Fibroblast of skin of right biceps (primary cell): ENCODE measurements at regions not wholly inside any gene's neighbourhood (a gene's known extent, or its start where the extent isn't known, plus 50 kb on each side); places are given as distances from the start of the nearest gene placed in this dataset.
"Not testable (repeated sequence)": the region's sequence is repeated elsewhere in the genome, so short reads cannot be mapped to it uniquely, and the experiment has no call there.

Source experiments
- DNase-seq: peaks from one replicate; pipeline ENCODE4 v3.0.0-alpha.2; 2013

- DNase-seq, result peak; percentile 70
Observed at GRCh38 chr7:20083781-20084180, 133.4 kb downstream of the MACC1 start.

GRCh38 chr7:20079080-20079479, 138.1 kb downstream of the MACC1 start:
- DNase-seq, result no peak

- DNase-seq, result no peak
Observed at GRCh38 chr7:20076835-20077234, 140.3 kb downstream of the MACC1 start.

- no peak for DNase-seq
Observed at GRCh38 chr7:20075992-20076820, 141.0 kb downstream of the MACC1 start.

- no peak for DNase-seq
Observed at GRCh38 chr7:20075440-20075839, 141.7 kb downstream of the MACC1 start.

GRCh38 chr7:20068004-20068403, 149.2 kb downstream of the MACC1 start:
- not testable (repeated sequence) for DNase-seq

GRCh38 chr7:20064974-20065862, 152.0 kb downstream of the MACC1 start:
- DNase-seq, result peak; percentile 92

GRCh38 chr7:20064181-20064970, 152.8 kb downstream of the MACC1 start:
- DNase-seq, result peak; percentile 68

GRCh38 chr7:20063644-20064043, 153.5 kb downstream of the MACC1 start:
- no peak for DNase-seq

- DNase-seq, result no peak
Observed at GRCh38 chr7:20062932-20063331, 154.3 kb downstream of the MACC1 start.

- no peak for DNase-seq
Observed at GRCh38 chr7:20053334-20054104, 163.7 kb downstream of the MACC1 start.

- DNase-seq, result no peak
Observed at GRCh38 chr7:20050241-20050966, 166.8 kb downstream of the MACC1 start.

GRCh38 chr7:20038676-20039075, 178.5 kb downstream of the MACC1 start:
- peak; percentile 28 for DNase-seq

GRCh38 chr7:20035279-20035875, 181.8 kb downstream of the MACC1 start:
- DNase-seq, result no peak

GRCh38 chr7:20033621-20034400, 183.4 kb downstream of the MACC1 start:
- peak; percentile 92 for DNase-seq

- DNase-seq, result no peak
Observed at GRCh38 chr7:20032741-20033140, 184.4 kb downstream of the MACC1 start.

- DNase-seq, result peak; percentile 81
Observed at GRCh38 chr7:20030915-20031362, 186.2 kb downstream of the MACC1 start.

- DNase-seq, result no peak
Observed at GRCh38 chr7:20030417-20030816, 186.8 kb downstream of the MACC1 start.

- DNase-seq, result no peak
Observed at GRCh38 chr7:20026762-20027161, 190.4 kb downstream of the MACC1 start.

GRCh38 chr7:20021831-20022230, 195.4 kb downstream of the MACC1 start:
- peak; percentile 54 for DNase-seq
